ENCODE measurements at regions not wholly inside any gene's neighbourhood (a gene's known extent, or its start where the extent isn't known, plus 50 kb on each side); places are given as distances from the start of the nearest gene placed in this dataset.

DNA sequence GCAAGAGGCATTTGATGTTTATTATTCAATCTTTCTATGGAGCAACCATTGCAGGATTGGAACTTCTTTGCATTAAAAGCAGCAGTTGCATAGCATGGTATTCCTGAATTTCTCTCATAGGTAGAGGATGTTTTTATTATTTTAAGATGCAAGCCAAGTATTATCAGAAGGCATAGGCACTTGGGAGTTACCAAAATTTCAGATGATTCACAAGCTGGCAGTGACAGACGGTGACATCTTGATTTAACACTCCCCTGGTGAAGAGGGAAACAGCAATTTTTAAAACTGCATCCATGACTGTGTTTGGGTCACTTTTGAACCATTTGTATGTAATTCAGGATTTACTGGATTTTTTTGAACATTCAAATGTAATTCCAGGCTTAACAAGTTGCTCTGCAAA, 654.3 kb downstream of the SLC4A3 start:
- H3K4me2 ChIP-seq (ENCODE audit: insufficient read depth, low read length): no peak overlapping the region
- no peak for DNase-seq (ENCODE audit: insufficient read length, low spot score, missing footprints)

GRCh38 chr2:220282236-220282635, 654.8 kb downstream of the SLC4A3 start:
- Histone ChIP-seq H3K79me2 (ENCODE audit: insufficient read depth, low read length) (no peaks in the 10 kb centered on the region), H3K4me3 (ENCODE audit: insufficient read depth, low read length) (no peak overlapping the region), H3K4me1 (ENCODE audit: insufficient read depth, low read length) (peaks cover 18% of the 10 kb centered on the region), H3K9me3 (ENCODE audit: low read depth, low read length) (no peaks in the 10 kb centered on the region), H3K27ac (ENCODE audit: low read depth, low read length) (no peak overlapping the region), H3K36me3 (ENCODE audit: insufficient read depth, low read length) (no peaks in the 10 kb centered on the region), H2AFZ (ENCODE audit: low read length) (no peak overlapping the region), H4K20me1 (ENCODE audit: insufficient read depth, low read length) (no peaks in the 10 kb centered on the region), H3K4me2 (ENCODE audit: insufficient read depth, low read length) (no peak overlapping the region), H3K27me3 (ENCODE audit: insufficient read depth, low read length) (no peaks in the 10 kb centered on the region)
- no peak for DNase-seq (ENCODE audit: insufficient read length, low spot score, missing footprints)
- TF ChIP-seq, protein P1, sequence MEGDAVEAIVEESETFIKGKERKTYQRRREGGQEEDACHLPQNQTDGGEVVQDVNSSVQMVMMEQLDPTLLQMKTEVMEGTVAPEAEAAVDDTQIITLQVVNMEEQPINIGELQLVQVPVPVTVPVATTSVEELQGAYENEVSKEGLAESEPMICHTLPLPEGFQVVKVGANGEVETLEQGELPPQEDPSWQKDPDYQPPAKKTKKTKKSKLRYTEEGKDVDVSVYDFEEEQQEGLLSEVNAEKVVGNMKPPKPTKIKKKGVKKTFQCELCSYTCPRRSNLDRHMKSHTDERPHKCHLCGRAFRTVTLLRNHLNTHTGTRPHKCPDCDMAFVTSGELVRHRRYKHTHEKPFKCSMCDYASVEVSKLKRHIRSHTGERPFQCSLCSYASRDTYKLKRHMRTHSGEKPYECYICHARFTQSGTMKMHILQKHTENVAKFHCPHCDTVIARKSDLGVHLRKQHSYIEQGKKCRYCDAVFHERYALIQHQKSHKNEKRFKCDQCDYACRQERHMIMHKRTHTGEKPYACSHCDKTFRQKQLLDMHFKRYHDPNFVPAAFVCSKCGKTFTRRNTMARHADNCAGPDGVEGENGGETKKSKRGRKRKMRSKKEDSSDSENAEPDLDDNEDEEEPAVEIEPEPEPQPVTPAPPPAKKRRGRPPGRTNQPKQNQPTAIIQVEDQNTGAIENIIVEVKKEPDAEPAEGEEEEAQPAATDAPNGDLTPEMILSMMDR (IDR thresholded peaks at IDR 0.05; ENCODE audit: extremely low read depth, low read depth, low read length): no peak

More for the DNA sequence above, 654.3 kb downstream of the SLC4A3 start:
- Histone ChIP-seq H3K9me3 (ENCODE audit: low read depth, low read length) (no peaks in the 10 kb centered on the region), H3K36me3 (ENCODE audit: insufficient read depth, low read length) (no peaks in the 10 kb centered on the region), H3K4me1 (ENCODE audit: insufficient read depth, low read length) (peaks cover 22% of the 10 kb centered on the region), H2AFZ (ENCODE audit: low read length) (no peak overlapping the region), H3K79me2 (ENCODE audit: insufficient read depth, low read length) (no peaks in the 10 kb centered on the region), H3K27ac (ENCODE audit: low read depth, low read length) (no peak overlapping the region), H3K4me3 (ENCODE audit: insufficient read depth, low read length) (no peak overlapping the region), H4K20me1 (ENCODE audit: insufficient read depth, low read length) (no peaks in the 10 kb centered on the region), H3K27me3 (ENCODE audit: insufficient read depth, low read length) (no peaks in the 10 kb centered on the region)
- TF ChIP-seq, protein P1 (IDR thresholded peaks at IDR 0.05; ENCODE audit: extremely low read depth, low read depth, low read length): no peak

DNA sequence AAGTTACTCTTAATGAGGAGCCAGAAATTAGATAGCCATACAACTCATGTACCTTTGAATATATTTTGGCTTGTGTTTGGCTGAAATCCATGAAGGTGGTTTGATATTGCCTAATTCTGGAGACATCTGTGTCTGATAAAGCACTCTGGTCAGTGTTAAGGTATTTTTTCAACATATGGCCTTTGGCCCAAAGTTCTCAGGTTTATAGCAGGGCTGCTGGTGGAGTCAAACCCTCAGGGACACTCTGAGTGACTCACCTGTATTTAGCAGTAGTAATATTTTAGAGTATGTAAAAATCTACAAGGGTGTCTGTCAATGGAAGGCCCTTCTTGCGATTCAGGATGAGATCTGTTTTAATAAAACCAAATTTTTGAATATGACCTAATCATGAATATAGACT, 666.5 kb downstream of the SLC4A3 start:
- Histone ChIP-seq H3K4me1 (ENCODE audit: insufficient read depth, low read length) (no peaks in the 10 kb centered on the region), H3K4me3 (ENCODE audit: insufficient read depth, low read length) (no peak overlapping the region), H2AFZ (ENCODE audit: low read length) (no peak overlapping the region), H3K4me2 (ENCODE audit: insufficient read depth, low read length) (no peak overlapping the region), H3K79me2 (ENCODE audit: insufficient read depth, low read length) (no peaks in the 10 kb centered on the region), H3K36me3 (ENCODE audit: insufficient read depth, low read length) (no peaks in the 10 kb centered on the region), H3K27me3 (ENCODE audit: insufficient read depth, low read length) (no peaks in the 10 kb centered on the region), H4K20me1 (ENCODE audit: insufficient read depth, low read length) (no peaks in the 10 kb centered on the region), H3K9me3 (ENCODE audit: low read depth, low read length) (no peaks in the 10 kb centered on the region), H3K27ac (ENCODE audit: low read depth, low read length) (no peak overlapping the region)
- TF ChIP-seq, protein P1 (IDR thresholded peaks at IDR 0.05; ENCODE audit: extremely low read depth, low read depth, low read length): no peak
- DNase-seq (ENCODE audit: insufficient read length, low spot score, missing footprints): no peak

DNA sequence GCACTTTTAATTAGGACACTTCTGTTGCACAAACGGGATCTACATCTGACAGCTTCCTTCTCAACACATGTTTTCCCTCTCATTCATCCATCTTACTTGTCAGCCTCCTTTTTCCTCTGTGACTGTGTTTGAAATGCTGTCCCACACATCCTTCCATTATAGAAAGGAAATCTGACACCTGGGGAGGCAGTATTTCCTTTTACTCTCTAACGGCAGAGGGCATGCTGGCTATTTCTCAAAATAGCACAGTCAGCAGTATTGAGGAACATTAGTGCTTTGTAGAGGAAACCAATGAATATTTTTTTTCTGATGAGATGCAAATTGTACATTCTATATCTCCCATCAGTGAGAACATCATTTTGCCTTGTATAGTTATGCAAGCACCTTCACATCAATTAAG, 668.7 kb downstream of the SLC4A3 start:
- no peaks in the 10 kb centered on the region for H3K36me3 ChIP-seq (ENCODE audit: insufficient read depth, low read length)
- no peaks in the 10 kb centered on the region for H3K79me2 ChIP-seq (ENCODE audit: insufficient read depth, low read length)
- DNase-seq (ENCODE audit: insufficient read length, low spot score, missing footprints): no peak
- no peak overlapping the region for H3K4me3 ChIP-seq (ENCODE audit: insufficient read depth, low read length)
- no peaks in the 10 kb centered on the region for H4K20me1 ChIP-seq (ENCODE audit: insufficient read depth, low read length)
- H3K27me3 ChIP-seq (ENCODE audit: insufficient read depth, low read length): no peaks in the 10 kb centered on the region
- no peak overlapping the region for H3K4me2 ChIP-seq (ENCODE audit: insufficient read depth, low read length)
- TF ChIP-seq, protein P1 (IDR thresholded peaks at IDR 0.05; ENCODE audit: extremely low read depth, low read depth, low read length): no peak
- no peaks in the 10 kb centered on the region for H3K4me1 ChIP-seq (ENCODE audit: insufficient read depth, low read length)
- H2AFZ ChIP-seq (ENCODE audit: low read length): no peak overlapping the region
- H3K27ac ChIP-seq (ENCODE audit: low read depth, low read length): no peak overlapping the region
- no peaks in the 10 kb centered on the region for H3K9me3 ChIP-seq (ENCODE audit: low read depth, low read length)
